ENCODE measurements at regions not wholly inside any gene's neighbourhood (a gene's known extent, or its start where the extent isn't known, plus 50 kb on each side); places are given as distances from the start of the nearest gene placed in this dataset.

DNA sequence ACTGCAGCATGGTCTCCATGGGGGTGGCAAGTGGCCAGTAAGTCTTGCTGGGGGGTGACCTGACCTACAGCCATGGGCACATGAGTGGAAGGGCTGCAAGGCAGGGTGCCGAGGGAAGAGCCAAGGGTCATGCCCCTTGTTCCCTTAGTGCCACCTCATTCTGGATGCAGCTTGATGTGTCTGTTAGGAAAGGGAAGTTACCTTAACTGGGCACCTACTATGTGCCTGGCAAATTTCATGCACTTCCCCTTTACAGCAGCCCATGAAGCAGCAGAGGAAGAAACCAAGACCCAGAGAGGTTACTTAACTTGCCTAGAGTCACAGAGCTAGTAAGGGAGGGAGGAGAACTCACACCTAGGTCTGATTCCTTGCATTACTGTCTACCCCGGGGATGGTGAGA is 174.0 kb downstream of the MRPL14 start:
- CTCF ChIA-PET (ENCODE audit: low intra/inter-chr PET ratio), result no interaction called here
- H3K9me1 ChIP-seq (ENCODE audit: control insufficient read depth, insufficient read depth, low read length), result peaks cover 4% of the 10 kb centered on the region
- FAIRE-seq (no peak), ATAC-seq (no peak), DNase-seq (ENCODE audit: extremely low read depth in 1 of 4, low spot score in 3 of 4) (no peak)
- no peak overlapping the region for H3K4me2 ChIP-seq (ENCODE audit: insufficient read depth, low read length)
- H3K9me3 ChIP-seq (replicated peaks; ENCODE audit: control insufficient read depth, insufficient read depth, low read depth, low read length), result peaks cover 19% of the 10 kb centered on the region
- peaks cover 29 to 41% of the 10 kb centered on the region in 2 experiments for H3K4me1 ChIP-seq (replicated peaks in 1 of 2; ENCODE audit: control insufficient read depth in 2 of 2, insufficient read depth in 2 of 2, low read length in 2 of 2)
- no TSS peak for BruUV-seq (replicated peaks)
- 72% methylated on average over 2 of the region's 2 CpGs for WGBS (ENCODE audit: insufficient coverage, low coverage, missing lambda C conversion rate)
- H2AFZ ChIP-seq (ENCODE audit: low read depth, low read length), result 0 out of 2 replicates have a peak overlapping the region, but pooled peaks have one; percentile 60
- in situ Hi-C loops (cut with MboI) (loop anchor here (5.0 kb wide), 1 partner anchor 181 kb away; the partner anchor contains the start of gene VEGFA), intact Hi-C loops (cut with micrococcal nuclease) (loop anchor here (5.0 kb wide), 1 partner anchor 286 kb away; no protein-coding TSS in a partner anchor)
- H4K20me1 ChIP-seq (replicated peaks; ENCODE audit: control insufficient read depth, insufficient read depth, low read length), result no peaks in the 10 kb centered on the region
- H3K36me3 ChIP-seq (ENCODE audit: control insufficient read depth, insufficient read depth, low read length), result no peaks in the 10 kb centered on the region; the same call in 2 of the 3 replicates
- POLR2A ChIA-PET, result interaction anchor here (0.8 to 1.9 kb wide), 5 partner anchors 12 to 382 kb away, joined by 3 to 4 read pairs (median 4); no protein-coding TSS in a partner anchor
- H3K79me2 ChIP-seq (ENCODE audit: control insufficient read depth, insufficient read depth, low read length), result no peaks in the 10 kb centered on the region
- H3K27me3 ChIP-seq (ENCODE audit: control insufficient read depth in 2 of 2, insufficient read depth in 2 of 2, low read length in 2 of 2), result no peaks in the 10 kb centered on the region
- H3K27ac ChIP-seq (ENCODE audit: extremely low read depth, low read depth, low read length), result no peak overlapping the region
- 0 out of 4 replicates have a peak overlapping the region, but pooled peaks of 1 of the 2 experiments have one; percentile 32 for H3K9ac ChIP-seq (ENCODE audit: insufficient read depth in 1 of 2, low read depth in 2 of 2, low read length in 2 of 2)
- no peak overlapping the region for H3K4me3 ChIP-seq
- TF ChIP-seq PRPF4 (IDR thresholded peaks at IDR 0.05; ENCODE audit: insufficient read depth, low read depth, low read length, poor library complexity, severe bottlenecking), result no peak
- no peak for TF ChIP-seq THRAP3 (IDR thresholded peaks at IDR 0.05; ENCODE audit: borderline replicate concordance)
- no peak for TF ChIP-seq ZNF561 (CRISPR knock-in tag; conservative IDR thresholded peaks at IDR 0.05)
- TF ChIP-seq, protein P1, sequence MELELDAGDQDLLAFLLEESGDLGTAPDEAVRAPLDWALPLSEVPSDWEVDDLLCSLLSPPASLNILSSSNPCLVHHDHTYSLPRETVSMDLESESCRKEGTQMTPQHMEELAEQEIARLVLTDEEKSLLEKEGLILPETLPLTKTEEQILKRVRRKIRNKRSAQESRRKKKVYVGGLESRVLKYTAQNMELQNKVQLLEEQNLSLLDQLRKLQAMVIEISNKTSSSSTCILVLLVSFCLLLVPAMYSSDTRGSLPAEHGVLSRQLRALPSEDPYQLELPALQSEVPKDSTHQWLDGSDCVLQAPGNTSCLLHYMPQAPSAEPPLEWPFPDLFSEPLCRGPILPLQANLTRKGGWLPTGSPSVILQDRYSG (tag; conservative IDR thresholded peaks at IDR 0.05; ENCODE audit: low read depth), result no peak
- TF ChIP-seq ZNF134 (CRISPR knock-in tag; conservative IDR thresholded peaks at IDR 0.05), result no peak
- peak; percentile 87 for TF ChIP-seq SPI1 (IDR thresholded peaks at IDR 0.05; ENCODE audit: borderline replicate concordance, low read depth, low read length)
- TF ChIP-seq HNRNPUL1 (IDR thresholded peaks at IDR 0.05; ENCODE audit: low read length), result no peak
- TF ChIP-seq, protein P2, sequence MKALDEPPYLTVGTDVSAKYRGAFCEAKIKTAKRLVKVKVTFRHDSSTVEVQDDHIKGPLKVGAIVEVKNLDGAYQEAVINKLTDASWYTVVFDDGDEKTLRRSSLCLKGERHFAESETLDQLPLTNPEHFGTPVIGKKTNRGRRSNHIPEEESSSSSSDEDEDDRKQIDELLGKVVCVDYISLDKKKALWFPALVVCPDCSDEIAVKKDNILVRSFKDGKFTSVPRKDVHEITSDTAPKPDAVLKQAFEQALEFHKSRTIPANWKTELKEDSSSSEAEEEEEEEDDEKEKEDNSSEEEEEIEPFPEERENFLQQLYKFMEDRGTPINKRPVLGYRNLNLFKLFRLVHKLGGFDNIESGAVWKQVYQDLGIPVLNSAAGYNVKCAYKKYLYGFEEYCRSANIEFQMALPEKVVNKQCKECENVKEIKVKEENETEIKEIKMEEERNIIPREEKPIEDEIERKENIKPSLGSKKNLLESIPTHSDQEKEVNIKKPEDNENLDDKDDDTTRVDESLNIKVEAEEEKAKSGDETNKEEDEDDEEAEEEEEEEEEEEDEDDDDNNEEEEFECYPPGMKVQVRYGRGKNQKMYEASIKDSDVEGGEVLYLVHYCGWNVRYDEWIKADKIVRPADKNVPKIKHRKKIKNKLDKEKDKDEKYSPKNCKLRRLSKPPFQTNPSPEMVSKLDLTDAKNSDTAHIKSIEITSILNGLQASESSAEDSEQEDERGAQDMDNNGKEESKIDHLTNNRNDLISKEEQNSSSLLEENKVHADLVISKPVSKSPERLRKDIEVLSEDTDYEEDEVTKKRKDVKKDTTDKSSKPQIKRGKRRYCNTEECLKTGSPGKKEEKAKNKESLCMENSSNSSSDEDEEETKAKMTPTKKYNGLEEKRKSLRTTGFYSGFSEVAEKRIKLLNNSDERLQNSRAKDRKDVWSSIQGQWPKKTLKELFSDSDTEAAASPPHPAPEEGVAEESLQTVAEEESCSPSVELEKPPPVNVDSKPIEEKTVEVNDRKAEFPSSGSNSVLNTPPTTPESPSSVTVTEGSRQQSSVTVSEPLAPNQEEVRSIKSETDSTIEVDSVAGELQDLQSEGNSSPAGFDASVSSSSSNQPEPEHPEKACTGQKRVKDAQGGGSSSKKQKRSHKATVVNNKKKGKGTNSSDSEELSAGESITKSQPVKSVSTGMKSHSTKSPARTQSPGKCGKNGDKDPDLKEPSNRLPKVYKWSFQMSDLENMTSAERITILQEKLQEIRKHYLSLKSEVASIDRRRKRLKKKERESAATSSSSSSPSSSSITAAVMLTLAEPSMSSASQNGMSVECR (CRISPR knock-in tag; IDR thresholded peaks at IDR 0.05), result 0 out of 2 replicates have a peak, but pooled peaks have one; percentile 14
- no peak for TF ChIP-seq CREB1 (IDR thresholded peaks at IDR 0.05)
- no peak for TF ChIP-seq CREB1 (CRISPR knock-in tag; IDR thresholded peaks at IDR 0.05)
- TF ChIP-seq, protein P3, sequence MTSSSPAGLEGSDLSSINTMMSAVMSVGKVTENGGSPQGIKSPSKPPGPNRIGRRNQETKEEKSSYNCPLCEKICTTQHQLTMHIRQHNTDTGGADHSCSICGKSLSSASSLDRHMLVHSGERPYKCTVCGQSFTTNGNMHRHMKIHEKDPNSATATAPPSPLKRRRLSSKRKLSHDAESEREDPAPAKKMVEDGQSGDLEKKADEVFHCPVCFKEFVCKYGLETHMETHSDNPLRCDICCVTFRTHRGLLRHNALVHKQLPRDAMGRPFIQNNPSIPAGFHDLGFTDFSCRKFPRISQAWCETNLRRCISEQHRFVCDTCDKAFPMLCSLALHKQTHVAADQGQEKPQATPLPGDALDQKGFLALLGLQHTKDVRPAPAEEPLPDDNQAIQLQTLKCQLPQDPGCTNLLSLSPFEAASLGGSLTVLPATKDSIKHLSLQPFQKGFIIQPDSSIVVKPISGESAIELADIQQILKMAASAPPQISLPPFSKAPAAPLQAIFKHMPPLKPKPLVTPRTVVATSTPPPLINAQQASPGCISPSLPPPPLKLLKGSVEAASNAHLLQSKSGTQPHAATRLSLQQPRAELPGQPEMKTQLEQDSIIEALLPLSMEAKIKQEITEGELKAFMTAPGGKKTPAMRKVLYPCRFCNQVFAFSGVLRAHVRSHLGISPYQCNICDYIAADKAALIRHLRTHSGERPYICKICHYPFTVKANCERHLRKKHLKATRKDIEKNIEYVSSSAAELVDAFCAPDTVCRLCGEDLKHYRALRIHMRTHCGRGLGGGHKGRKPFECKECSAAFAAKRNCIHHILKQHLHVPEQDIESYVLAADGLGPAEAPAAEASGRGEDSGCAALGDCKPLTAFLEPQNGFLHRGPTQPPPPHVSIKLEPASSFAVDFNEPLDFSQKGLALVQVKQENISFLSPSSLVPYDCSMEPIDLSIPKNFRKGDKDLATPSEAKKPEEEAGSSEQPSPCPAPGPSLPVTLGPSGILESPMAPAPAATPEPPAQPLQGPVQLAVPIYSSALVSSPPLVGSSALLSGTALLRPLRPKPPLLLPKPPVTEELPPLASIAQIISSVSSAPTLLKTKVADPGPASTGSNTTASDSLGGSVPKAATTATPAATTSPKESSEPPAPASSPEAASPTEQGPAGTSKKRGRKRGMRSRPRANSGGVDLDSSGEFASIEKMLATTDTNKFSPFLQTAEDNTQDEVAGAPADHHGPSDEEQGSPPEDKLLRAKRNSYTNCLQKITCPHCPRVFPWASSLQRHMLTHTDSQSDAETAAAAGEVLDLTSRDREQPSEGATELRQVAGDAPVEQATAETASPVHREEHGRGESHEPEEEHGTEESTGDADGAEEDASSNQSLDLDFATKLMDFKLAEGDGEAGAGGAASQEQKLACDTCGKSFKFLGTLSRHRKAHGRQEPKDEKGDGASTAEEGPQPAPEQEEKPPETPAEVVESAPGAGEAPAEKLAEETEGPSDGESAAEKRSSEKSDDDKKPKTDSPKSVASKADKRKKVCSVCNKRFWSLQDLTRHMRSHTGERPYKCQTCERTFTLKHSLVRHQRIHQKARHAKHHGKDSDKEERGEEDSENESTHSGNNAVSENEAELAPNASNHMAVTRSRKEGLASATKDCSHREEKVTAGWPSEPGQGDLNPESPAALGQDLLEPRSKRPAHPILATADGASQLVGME (CRISPR knock-in tag; IDR thresholded peaks at IDR 0.05), result no peak
- TF ChIP-seq BACH1 (tag; IDR thresholded peaks at IDR 0.05), result no peak

All from K562 (cell line).